ENCODE measurements at regions not wholly inside any gene's neighbourhood (a gene's known extent, or its start where the extent isn't known, plus 50 kb on each side); places are given as distances from the start of the nearest gene placed in this dataset.
"Not testable (repeated sequence)": the region's sequence is repeated elsewhere in the genome, so short reads cannot be mapped to it uniquely, and the experiment has no call there.

- DNase-seq = no peak
These were observed 120.1 kb downstream of the ZNF486 start for GRCh38 chr19:20287070-20287469.

- DNase-seq = not testable (repeated sequence)
These were observed 118.9 kb downstream of the ZNF486 start for GRCh38 chr19:20285876-20286275.

- no peak for DNase-seq
These were observed 112.5 kb downstream of the ZNF486 start for GRCh38 chr19:20279516-20279915.

- DNase-seq = no peak
These were observed 111.3 kb downstream of the ZNF486 start for GRCh38 chr19:20278342-20278741.

GRCh38 chr19:20276732-20277082, 109.7 kb downstream of the ZNF486 start:
- not testable (repeated sequence) for DNase-seq

- DNase-seq = no peak
These were observed 109.2 kb downstream of the ZNF486 start for GRCh38 chr19:20276011-20276731.

GRCh38 chr19:20273951-20274570, 107.0 kb downstream of the ZNF486 start:
- DNase-seq = no peak

- no peak for DNase-seq
These were observed 106.4 kb downstream of the ZNF486 start for GRCh38 chr19:20273376-20273775.

GRCh38 chr19:20272627-20273010, 105.6 kb downstream of the ZNF486 start:
- not testable (repeated sequence) for DNase-seq

- DNase-seq = not testable (repeated sequence)
These were observed 105.1 kb downstream of the ZNF486 start for GRCh38 chr19:20271927-20272626.

GRCh38 chr19:20271215-20271926, 104.4 kb downstream of the ZNF486 start:
- no peak for DNase-seq

GRCh38 chr19:20269461-20269860, 102.4 kb downstream of the ZNF486 start:
- DNase-seq = no peak

- not testable (repeated sequence) for DNase-seq
These were observed 94.5 kb downstream of the ZNF486 start for GRCh38 chr19:20261513-20261912.

GRCh38 chr19:20260738-20261137, 93.7 kb downstream of the ZNF486 start:
- not testable (repeated sequence) for DNase-seq

GRCh38 chr19:20259615-20260014, 92.6 kb downstream of the ZNF486 start:
- no peak for DNase-seq

GRCh38 chr19:20256606-20257005, 89.6 kb downstream of the ZNF486 start:
- DNase-seq = no peak

- DNase-seq = no peak
These were observed 87.1 kb downstream of the ZNF486 start for GRCh38 chr19:20254121-20254520.

- DNase-seq = no peak
These were observed 85.6 kb downstream of the ZNF486 start for GRCh38 chr19:20252613-20253012.

GRCh38 chr19:20250627-20251026, 83.6 kb downstream of the ZNF486 start:
- no peak for DNase-seq

- DNase-seq = no peak
These were observed 83.1 kb downstream of the ZNF486 start for GRCh38 chr19:20250121-20250520.
